SK-N-SH treated with all-trans-retinoic acid at 6 μM for 48 hours (cell line): ENCODE measurements at regions not wholly inside any gene's neighbourhood (a gene's known extent, or its start where the extent isn't known, plus 50 kb on each side); places are given as distances from the start of the nearest gene placed in this dataset.

Experiments
- ATAC-seq: fragments of 200-7000 bp; cut with Tn5 transposase; 3 replicates; pipeline ENCODE4 v1.9.1; 2020; ENCODE audit warnings: mild to moderate bottlenecking, moderate library complexity
- ARNTL ChIP-seq: fragments of 450-650 bp; formaldehyde crosslinking; IDR thresholded peaks from 2 replicates; pipeline ENCODE4 v1.5.0; 2020; ENCODE audit warnings: low read depth, mild to moderate bottlenecking, moderate library complexity, borderline replicate concordance
- BACH2 ChIP-seq: fragments of 250-450 bp; sonication (Bioruptor Pico); IDR thresholded peaks from 2 replicates; pipeline ENCODE4 v1.9.0; 2021; ENCODE audit warnings: mild to moderate bottlenecking, borderline replicate concordance
- CREB5 ChIP-seq: fragments of 250-450 bp; sonication (Bioruptor Pico); IDR thresholded peaks from 2 replicates; pipeline ENCODE4 v1.5.1; 2020; ENCODE audit warnings: low read depth, mild to moderate bottlenecking, moderate library complexity
- CSRNP3 ChIP-seq: fragments of 250-450 bp; sonication (Bioruptor Pico); IDR thresholded peaks from 2 replicates; pipeline ENCODE4 v1.5.1; 2021; ENCODE audit warnings: mild to moderate bottlenecking, moderate library complexity
- ESRRG ChIP-seq: fragments of 250-450 bp; sonication (Bioruptor Pico); IDR thresholded peaks from 2 replicates; pipeline ENCODE4 v1.6.1; 2021; ENCODE audit warnings: mild to moderate bottlenecking
- GLIS3 ChIP-seq: fragments of 250-450 bp; sonication (Bioruptor Pico); IDR thresholded peaks from 2 replicates; pipeline ENCODE4 v1.5.0; 2020; ENCODE audit warnings: mild to moderate bottlenecking, moderate library complexity
- ISL1 ChIP-seq: fragments of 250-450 bp; sonication (Bioruptor Pico); IDR thresholded peaks from 2 replicates; pipeline ENCODE4 v2.1.2; 2022; ENCODE audit warnings: mild to moderate bottlenecking, moderate library complexity
- OSR1 ChIP-seq: fragments of 250-450 bp; sonication (Bioruptor Pico); IDR thresholded peaks from 2 replicates; pipeline ENCODE4 v1.8.0; 2022; ENCODE audit warnings: moderate library complexity, mild to moderate bottlenecking, inconsistent platforms
- PATZ1 ChIP-seq: fragments of 250-450 bp; sonication (Bioruptor Pico); IDR thresholded peaks from 2 replicates; pipeline ENCODE4 v1.8.0; 2020; ENCODE audit warnings: mild to moderate bottlenecking, moderate library complexity, borderline replicate concordance
- POU6F1 ChIP-seq: fragments of 250-450 bp; sonication (Bioruptor Pico); IDR thresholded peaks from 2 replicates; pipeline ENCODE4 v1.8.0; 2021; ENCODE audit warnings: low read depth, mild to moderate bottlenecking, moderate library complexity, borderline replicate concordance
- RARB ChIP-seq: fragments of 250-450 bp; sonication (Bioruptor Pico); IDR thresholded peaks from 2 replicates; pipeline ENCODE4 v1.8.0; 2021; ENCODE audit warnings: mild to moderate bottlenecking, moderate library complexity
- SNAI2 ChIP-seq: fragments of 250-450 bp; sonication (Bioruptor Pico); IDR thresholded peaks from 2 replicates; pipeline ENCODE4 v1.5.0; 2020; ENCODE audit warnings: mild to moderate bottlenecking, moderate library complexity
- TOX ChIP-seq: fragments of 250-450 bp; sonication (Bioruptor Pico); IDR thresholded peaks from 2 replicates; pipeline ENCODE4 v1.8.0; 2021; ENCODE audit warnings: mild to moderate bottlenecking, moderate library complexity, borderline replicate concordance
- TSHZ2 ChIP-seq: fragments of 250-450 bp; sonication (Bioruptor Pico); IDR thresholded peaks from 2 replicates; pipeline ENCODE4 v1.5.0; 2020; ENCODE audit warnings: mild to moderate bottlenecking, moderate library complexity
- ZFP30 ChIP-seq: fragments of 450-650 bp; formaldehyde crosslinking; IDR thresholded peaks from 2 replicates; pipeline ENCODE4 v1.5.0; 2022; ENCODE audit warnings: mild to moderate bottlenecking, moderate library complexity
- ZNF8 ChIP-seq: fragments of 450-650 bp; formaldehyde crosslinking; IDR thresholded peaks from 2 replicates; pipeline ENCODE4 v1.5.0; 2020; ENCODE audit warnings: mild to moderate bottlenecking, moderate library complexity

GRCh38 chr1:104905322-104905721 lies 1155.6 kb downstream of the AMY1C start:
- no peak for ATAC-seq
- TF ChIP-seq ZNF8 (CRISPR knock-in tag) (no peak), ARNTL (CRISPR knock-in tag) (no peak), ESRRG (CRISPR knock-in tag) (no peak), BACH2 (CRISPR knock-in tag) (no peak), ZFP30 (CRISPR knock-in tag) (no peak), PATZ1 (CRISPR knock-in tag) (no peak), ISL1 (CRISPR knock-in tag) (no peak), POU6F1 (CRISPR knock-in tag) (no peak), RARB (no peak), OSR1 (CRISPR knock-in tag) (no peak)
- TF ChIP-seq, all 23 proteins: peak for 0

GRCh38 chr1:104906141-104906540 lies 1156.4 kb downstream of the AMY1C start:
- ATAC-seq = no peak
- TF ChIP-seq ZFP30 (CRISPR knock-in tag) (no peak), CREB5 (CRISPR knock-in tag) (no peak), RARB (no peak), OSR1 (CRISPR knock-in tag) (no peak), ESRRG (CRISPR knock-in tag) (no peak), ARNTL (CRISPR knock-in tag) (no peak), ISL1 (CRISPR knock-in tag) (no peak), CSRNP3 (no peak)
- TF ChIP-seq, all 23 proteins: peak for 0

GRCh38 chr1:104919188-104919587 lies 1169.5 kb downstream of the AMY1C start:
- TF ChIP-seq POU6F1 (CRISPR knock-in tag) (no peak), ZNF8 (CRISPR knock-in tag) (no peak)
- no peak for ATAC-seq

- TF ChIP-seq PATZ1 (CRISPR knock-in tag) = no peak
- TF ChIP-seq ISL1 (CRISPR knock-in tag) = peak; percentile 30; the same call in 1 of the 2 replicates
- no peak for TF ChIP-seq ARNTL (CRISPR knock-in tag)
- peak; percentile 78 for ATAC-seq
These were observed 1171.8 kb downstream of the AMY1C start for GRCh38 chr1:104921525-104921924.

GRCh38 chr1:104923075-104923474 lies 1173.4 kb downstream of the AMY1C start:
- no peak for ATAC-seq
- TF ChIP-seq SNAI2 (CRISPR knock-in tag) (no peak), PATZ1 (CRISPR knock-in tag) (no peak), TSHZ2 (CRISPR knock-in tag) (no peak), TOX (CRISPR knock-in tag) (no peak), GLIS3 (no peak)
